ENCODE measurements at regions not wholly inside any gene's neighbourhood (a gene's known extent, or its start where the extent isn't known, plus 50 kb on each side); places are given as distances from the start of the nearest gene placed in this dataset.

DNA sequence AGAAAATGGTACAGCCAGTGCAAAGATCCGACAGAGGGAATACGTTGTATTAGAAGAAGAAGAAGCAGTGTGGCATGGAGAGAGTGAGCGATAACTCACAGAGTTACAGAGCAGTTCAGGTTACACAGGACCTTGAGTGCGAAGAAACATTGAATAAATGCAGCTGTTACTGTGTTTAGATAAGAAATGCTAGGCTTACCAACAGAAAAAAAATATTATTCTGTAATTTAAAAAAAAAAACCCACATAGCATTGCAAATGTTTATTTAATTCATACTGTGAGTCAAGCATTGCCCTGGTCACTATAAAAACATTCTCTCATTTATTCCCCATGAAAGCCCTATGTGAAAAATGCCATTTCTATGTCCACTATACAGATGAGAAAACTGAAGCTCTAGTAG is 373.4 kb upstream of the EPHA7 start:
- Histone ChIP-seq H3K27me3 (replicated peaks; ENCODE audit: insufficient read depth, low read length) (no peaks in the 10 kb centered on the region), H3K4me3 (ENCODE audit: low read length) (no peak overlapping the region), H2AFZ (ENCODE audit: low read length) (no peak overlapping the region), H3K9ac (ENCODE audit: low read length) (no peak overlapping the region), H3K27ac (ENCODE audit: low read length) (no peak overlapping the region), H3K9me2 (replicated peaks; ENCODE audit: insufficient read depth, low read length) (no peaks in the 10 kb centered on the region), H3K4me2 (ENCODE audit: low read depth, low read length) (no peak overlapping the region), H4K20me1 (ENCODE audit: insufficient read depth, low read length) (no peaks in the 10 kb centered on the region), H3K4me1 (ENCODE audit: low read length) (no peaks in the 10 kb centered on the region), H3K36me3 (replicated peaks; ENCODE audit: insufficient read depth, low read length) (no peaks in the 10 kb centered on the region), H3F3A (ENCODE audit: insufficient read depth, low read length) (no peaks in the 10 kb centered on the region), H3K79me2 (ENCODE audit: low read length) (no peaks in the 10 kb centered on the region), H3K9me3 (replicated peaks; ENCODE audit: insufficient read depth, low read length) (no peaks in the 10 kb centered on the region)
- no peak for DNase-seq
- TF ChIP-seq, protein P1, sequence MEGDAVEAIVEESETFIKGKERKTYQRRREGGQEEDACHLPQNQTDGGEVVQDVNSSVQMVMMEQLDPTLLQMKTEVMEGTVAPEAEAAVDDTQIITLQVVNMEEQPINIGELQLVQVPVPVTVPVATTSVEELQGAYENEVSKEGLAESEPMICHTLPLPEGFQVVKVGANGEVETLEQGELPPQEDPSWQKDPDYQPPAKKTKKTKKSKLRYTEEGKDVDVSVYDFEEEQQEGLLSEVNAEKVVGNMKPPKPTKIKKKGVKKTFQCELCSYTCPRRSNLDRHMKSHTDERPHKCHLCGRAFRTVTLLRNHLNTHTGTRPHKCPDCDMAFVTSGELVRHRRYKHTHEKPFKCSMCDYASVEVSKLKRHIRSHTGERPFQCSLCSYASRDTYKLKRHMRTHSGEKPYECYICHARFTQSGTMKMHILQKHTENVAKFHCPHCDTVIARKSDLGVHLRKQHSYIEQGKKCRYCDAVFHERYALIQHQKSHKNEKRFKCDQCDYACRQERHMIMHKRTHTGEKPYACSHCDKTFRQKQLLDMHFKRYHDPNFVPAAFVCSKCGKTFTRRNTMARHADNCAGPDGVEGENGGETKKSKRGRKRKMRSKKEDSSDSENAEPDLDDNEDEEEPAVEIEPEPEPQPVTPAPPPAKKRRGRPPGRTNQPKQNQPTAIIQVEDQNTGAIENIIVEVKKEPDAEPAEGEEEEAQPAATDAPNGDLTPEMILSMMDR (IDR thresholded peaks at IDR 0.05; ENCODE audit: low read length), result no peak
- no peak for TF ChIP-seq EZH2 (optimal IDR thresholded peaks at IDR 0.05; ENCODE audit: low read depth, low read length)
- TF ChIP-seq EZH2phosphoT487 (IDR thresholded peaks at IDR 0.05; ENCODE audit: low read length), result no peak

DNA sequence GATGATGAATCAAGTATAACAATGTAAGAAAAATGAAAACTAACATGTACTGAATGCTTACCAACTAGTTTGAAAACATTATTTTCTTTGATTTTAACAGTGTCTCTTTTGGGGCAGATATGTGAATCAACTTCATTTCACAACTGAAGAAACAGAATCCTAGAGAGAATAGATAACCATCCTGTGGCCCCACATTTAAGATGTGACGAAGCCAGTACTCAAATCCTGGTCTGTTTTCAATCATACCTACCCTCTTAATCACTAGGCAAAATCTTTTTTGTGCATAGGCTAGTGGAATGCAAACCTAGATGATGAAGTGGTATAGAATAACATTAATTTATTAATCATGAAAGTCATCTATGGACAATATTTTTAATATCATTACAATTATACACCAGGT is 371.6 kb upstream of the EPHA7 start:
- no peaks in the 10 kb centered on the region for H3K79me2 ChIP-seq (ENCODE audit: low read length)
- DNase-seq, result no peak

DNA sequence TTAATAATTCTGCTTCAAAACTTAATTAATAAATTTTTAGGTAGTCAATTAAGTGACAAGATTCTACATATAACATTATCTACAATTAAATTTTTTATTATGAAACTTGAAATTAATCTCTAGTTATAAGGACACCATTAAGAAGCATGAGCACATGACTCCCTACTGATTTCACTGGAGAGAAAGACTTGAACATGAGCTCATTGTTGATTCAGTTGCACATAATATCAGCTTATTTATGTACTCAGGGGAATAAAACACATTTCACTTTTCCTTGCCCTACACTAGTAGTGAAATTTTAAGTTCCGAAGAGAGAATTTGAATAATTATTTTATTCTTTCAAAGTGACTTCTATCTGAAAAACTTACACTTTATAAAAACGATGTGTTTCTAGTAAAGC is 370.2 kb upstream of the EPHA7 start:
- Histone ChIP-seq H2AFZ (ENCODE audit: low read length) (no peak overlapping the region), H3K4me3 (ENCODE audit: low read length) (no peak overlapping the region)
- TF ChIP-seq EZH2phosphoT487 (IDR thresholded peaks at IDR 0.05; ENCODE audit: low read length) (no peak), EZH2 (optimal IDR thresholded peaks at IDR 0.05; ENCODE audit: low read depth, low read length) (no peak)
- TF ChIP-seq, protein P1 (IDR thresholded peaks at IDR 0.05; ENCODE audit: low read length), result no peak

More for the DNA sequence above, 371.6 kb upstream of the EPHA7 start:
- Histone ChIP-seq H3K27me3 (replicated peaks; ENCODE audit: insufficient read depth, low read length) (no peaks in the 10 kb centered on the region), H3K9me2 (replicated peaks; ENCODE audit: insufficient read depth, low read length) (no peaks in the 10 kb centered on the region), H3K36me3 (replicated peaks; ENCODE audit: insufficient read depth, low read length) (no peaks in the 10 kb centered on the region), H3K9me3 (replicated peaks; ENCODE audit: insufficient read depth, low read length) (no peaks in the 10 kb centered on the region), H3K4me3 (ENCODE audit: low read length) (no peak overlapping the region), H3K4me2 (ENCODE audit: low read depth, low read length) (no peak overlapping the region), H3K4me1 (ENCODE audit: low read length) (no peaks in the 10 kb centered on the region), H3K9ac (ENCODE audit: low read length) (no peak overlapping the region), H4K20me1 (ENCODE audit: insufficient read depth, low read length) (no peaks in the 10 kb centered on the region), H3F3A (ENCODE audit: insufficient read depth, low read length) (no peaks in the 10 kb centered on the region), H2AFZ (ENCODE audit: low read length) (no peak overlapping the region), H3K27ac (ENCODE audit: low read length) (no peak overlapping the region)
- no peak for TF ChIP-seq EZH2phosphoT487 (IDR thresholded peaks at IDR 0.05; ENCODE audit: low read length)
- TF ChIP-seq, protein P1 (IDR thresholded peaks at IDR 0.05; ENCODE audit: low read length), result no peak
- TF ChIP-seq EZH2 (optimal IDR thresholded peaks at IDR 0.05; ENCODE audit: low read depth, low read length), result no peak

More for the DNA sequence above, 370.2 kb upstream of the EPHA7 start:
- Histone ChIP-seq H3K27me3 (replicated peaks; ENCODE audit: insufficient read depth, low read length) (no peaks in the 10 kb centered on the region), H3K9ac (ENCODE audit: low read length) (no peak overlapping the region), H4K20me1 (ENCODE audit: insufficient read depth, low read length) (no peaks in the 10 kb centered on the region), H3F3A (ENCODE audit: insufficient read depth, low read length) (no peaks in the 10 kb centered on the region), H3K4me2 (ENCODE audit: low read depth, low read length) (no peak overlapping the region), H3K27ac (ENCODE audit: low read length) (no peak overlapping the region), H3K9me2 (replicated peaks; ENCODE audit: insufficient read depth, low read length) (no peaks in the 10 kb centered on the region), H3K36me3 (replicated peaks; ENCODE audit: insufficient read depth, low read length) (no peaks in the 10 kb centered on the region), H3K79me2 (ENCODE audit: low read length) (no peaks in the 10 kb centered on the region), H3K4me1 (ENCODE audit: low read length) (no peaks in the 10 kb centered on the region), H3K9me3 (replicated peaks; ENCODE audit: insufficient read depth, low read length) (no peaks in the 10 kb centered on the region)
- no peak for DNase-seq

Measured in MM.1S (cell line).